WI38 (cell line): ENCODE measurements at regions not wholly inside any gene's neighbourhood (a gene's known extent, or its start where the extent isn't known, plus 50 kb on each side); places are given as distances from the start of the nearest gene placed in this dataset.

ENCODE experiments used
- H3K4me3 ChIP-seq: 2 replicates; pipeline ENCODE4 v1.5.1; 2011; ENCODE audit warnings: low read depth, mild to moderate bottlenecking, control low read depth, low read length
- CTCF ChIP-seq: IDR thresholded peaks from 2 replicates; pipeline ENCODE4 v1.5.1; 2012; ENCODE audit warnings: low read depth, mild to moderate bottlenecking, control low read depth, low read length

DNA sequence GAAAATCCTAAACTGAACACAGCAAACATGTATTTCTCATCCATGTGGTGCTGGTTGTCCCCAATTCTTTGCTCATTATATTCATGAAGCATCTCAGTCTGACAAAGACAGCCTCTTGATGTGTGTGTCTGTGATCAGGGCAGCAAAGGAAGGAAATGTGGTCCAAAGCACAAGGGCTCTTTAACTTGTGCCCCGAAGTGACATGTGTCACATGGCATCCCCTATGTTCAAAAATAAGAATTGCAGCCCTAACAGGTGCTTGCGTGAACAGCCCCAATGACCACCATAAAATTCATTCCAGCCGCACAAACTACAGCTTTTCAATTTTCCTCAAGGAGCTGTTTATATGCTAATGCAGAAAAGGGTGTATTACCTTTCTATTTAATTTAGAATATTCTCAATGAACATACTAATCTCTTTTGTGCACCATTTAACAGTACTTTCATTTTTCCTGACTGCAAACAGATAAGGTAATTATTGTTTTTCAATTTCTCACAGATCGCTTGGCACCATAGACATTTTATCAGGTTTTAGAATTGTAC is 231.9 kb upstream of the CTSO start:
- TF ChIP-seq CTCF: no peak
- no peak overlapping the region for H3K4me3 ChIP-seq

DNA sequence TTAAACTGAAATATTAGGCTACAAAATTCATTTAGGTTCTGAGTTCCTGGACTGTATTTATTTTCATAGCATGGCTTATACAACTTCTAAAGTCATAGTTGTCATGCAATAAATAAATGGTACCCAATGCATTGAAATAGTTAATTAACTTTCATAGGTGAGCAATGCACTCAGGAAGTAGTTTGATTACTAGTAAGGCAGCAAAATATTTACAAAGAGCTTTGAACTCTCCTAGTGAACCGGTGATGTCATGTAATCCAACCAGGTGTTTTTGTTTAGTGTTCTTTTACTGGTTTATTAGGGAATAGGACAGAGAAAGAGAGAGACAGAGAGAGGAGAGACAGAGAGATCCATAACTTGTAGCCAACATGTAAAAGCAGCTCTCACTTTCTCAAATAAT is 228.6 kb upstream of the CTSO start:
- H3K4me3 ChIP-seq: no peak overlapping the region
- TF ChIP-seq CTCF: no peak

DNA sequence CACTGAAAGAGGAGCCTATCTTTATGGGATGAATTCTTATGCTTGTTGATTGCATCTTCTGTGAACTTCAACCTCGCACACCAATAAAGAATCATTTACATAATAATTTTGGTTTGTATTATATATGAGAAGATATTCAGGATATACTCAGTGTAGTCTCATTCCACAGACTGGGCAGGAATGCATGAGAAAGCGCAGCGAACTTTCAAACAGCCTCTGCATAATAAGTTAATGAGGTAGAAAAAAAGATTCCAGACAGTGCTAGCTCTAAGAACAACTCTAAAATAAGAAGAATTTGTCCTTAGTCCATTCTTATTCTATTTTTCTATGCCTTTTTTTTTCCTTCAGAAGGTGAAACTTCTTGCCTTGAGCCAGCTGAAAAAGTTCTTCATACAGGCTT is 224.3 kb upstream of the CTSO start:
- TF ChIP-seq CTCF: no peak
- H3K4me3 ChIP-seq: no peak overlapping the region

- H3K4me3 ChIP-seq: no peak overlapping the region
- TF ChIP-seq CTCF: no peak
These were observed 223.2 kb upstream of the CTSO start for GRCh38 chr4:156176896-156177295.

DNA sequence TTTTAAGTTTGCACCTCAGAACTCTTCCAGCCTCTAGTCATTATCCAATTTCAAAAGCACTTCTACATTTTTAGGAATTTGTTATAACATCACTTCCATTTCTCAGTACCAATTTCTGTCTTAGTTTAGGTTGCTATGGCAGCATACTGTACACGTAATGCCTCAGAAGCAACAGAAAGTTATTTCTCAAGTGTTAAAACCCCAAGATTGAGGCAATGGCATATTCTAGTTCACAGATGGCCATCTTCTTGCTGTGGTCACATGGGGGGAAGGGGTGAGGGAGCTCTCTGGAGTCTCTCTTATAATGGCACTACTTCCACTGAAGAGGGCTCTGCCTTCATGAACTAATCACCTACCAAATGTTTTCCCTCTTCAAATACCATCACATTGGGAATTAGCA is 220.3 kb upstream of the CTSO start:
- no peak overlapping the region for H3K4me3 ChIP-seq
- no peak for TF ChIP-seq CTCF

- TF ChIP-seq CTCF: no peak
- H3K4me3 ChIP-seq: no peak overlapping the region
These were observed 219.8 kb upstream of the CTSO start for GRCh38 chr4:156173486-156173885.

DNA sequence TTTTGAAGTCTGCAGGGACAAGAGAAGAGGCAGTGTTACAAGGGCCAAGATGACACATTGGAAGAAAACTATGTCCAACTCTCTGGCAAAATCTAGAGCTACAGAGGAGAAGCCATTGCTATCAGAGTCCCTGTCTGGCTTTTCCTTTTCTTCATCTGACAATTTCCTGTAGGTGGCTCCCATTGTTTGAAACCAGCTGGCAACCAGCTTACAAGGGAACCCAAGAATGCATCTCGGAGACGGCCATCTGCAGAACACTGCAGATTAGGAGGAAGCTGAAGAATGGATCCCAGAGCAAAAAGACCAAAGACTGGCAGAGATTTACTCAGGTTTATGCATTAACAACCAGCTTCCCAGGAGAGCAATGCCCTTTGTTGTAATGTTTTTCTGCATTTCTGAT is 216.2 kb upstream of the CTSO start:
- H3K4me3 ChIP-seq: no peak overlapping the region
- TF ChIP-seq CTCF: no peak
